Stimulated activated naive CD8-positive, alpha-beta T cell treated with anti-CD3 and anti-CD28 coated beads, Interleukin-15, amount 100 ng/mL, for 72 hours (primary cell): ENCODE measurements at regions not wholly inside any gene's neighbourhood (a gene's known extent, or its start where the extent isn't known, plus 50 kb on each side); places are given as distances from the start of the nearest gene placed in this dataset.

Experiments
- ATAC-seq: fragments of 150-1000 bp; cut with Tn5 transposase; 2 replicates; pipeline ENCODE4 v1.10.0; 2021; ENCODE audit warnings: mild to moderate bottlenecking, moderate library complexity
- DNase-seq, 2 donors: peaks; one replicate each; pipeline ENCODE4 v3.0.0; 2021 to 2022
- H3K27ac Mint-ChIP-seq, 2 donors: one replicate each; pipeline ENCODE4 v1.8.0; 2022; ENCODE audit warnings: mild to moderate bottlenecking in 2 of 2, mixed read lengths in 2 of 2, moderate library complexity in 2 of 2
- H3K27me3 Mint-ChIP-seq: one replicate; pipeline ENCODE4 v1.8.0; 2022; ENCODE audit warnings: mixed read lengths
- H3K4me1 Mint-ChIP-seq: one replicate; pipeline ENCODE4 v1.8.0; 2022; ENCODE audit warnings: mild to moderate bottlenecking, mixed read lengths
- H3K4me3 Mint-ChIP-seq, 2 donors: one replicate each; pipeline ENCODE4 v1.8.0; 2022; ENCODE audit warnings: mild to moderate bottlenecking in 2 of 2, mixed read lengths in 2 of 2, moderate library complexity in 1 of 2
- H3K9me3 Mint-ChIP-seq, 2 donors: one replicate each; pipeline ENCODE4 v1.8.0; 2022; ENCODE audit warnings: mixed read lengths in 2 of 2

DNA sequence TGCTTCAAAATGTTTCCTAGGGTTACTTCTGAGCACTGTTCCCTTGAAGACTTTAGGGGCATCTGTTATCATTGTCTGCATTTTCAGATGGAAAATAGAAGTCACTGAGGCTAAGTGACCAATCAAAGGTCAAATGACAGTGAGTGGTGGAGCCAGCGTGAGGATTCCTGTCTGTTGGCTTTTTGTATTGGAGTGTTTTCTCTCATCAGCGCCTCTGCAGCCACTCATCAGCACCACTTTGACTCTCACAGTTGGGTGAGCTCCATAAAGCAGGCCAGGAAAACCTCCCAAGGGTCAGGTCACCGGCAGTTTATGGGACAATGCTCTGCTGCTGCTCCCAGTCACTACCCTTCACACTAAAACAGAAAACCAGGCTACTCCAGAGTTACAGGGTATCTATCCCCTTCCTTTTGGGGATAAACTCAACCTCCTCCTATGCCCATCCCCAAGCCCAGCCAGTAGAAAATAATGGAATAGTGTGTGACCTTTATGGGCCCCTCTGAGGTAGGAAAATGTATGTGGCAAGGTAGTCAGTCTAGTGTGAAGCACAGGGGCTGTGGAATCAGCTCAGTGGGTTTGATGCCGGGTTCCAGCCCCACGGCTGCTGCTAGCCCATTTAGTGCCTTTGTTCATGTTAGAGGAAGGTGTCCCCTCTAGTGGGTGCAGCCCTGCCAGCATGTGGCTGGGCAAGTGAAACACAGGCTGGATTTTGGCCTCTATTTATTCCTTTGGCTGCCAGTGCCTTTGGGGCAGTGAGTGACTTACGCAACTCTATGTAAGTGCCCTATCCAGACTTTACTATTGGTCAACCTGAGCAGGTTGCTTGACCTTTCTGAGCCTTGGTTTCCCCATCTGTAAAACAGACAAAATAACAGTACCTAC is 133.8 kb upstream of the CPM start:
- Mint-ChIP-seq H3K4me1 (peaks cover 20% of the 10 kb centered on the region), H3K4me3 (no peak overlapping the region), H3K9me3 (no peaks in the 10 kb centered on the region), H3K27me3 (no peaks in the 10 kb centered on the region), H3K27ac (peak overlapping the region in 1 of 2 donors; percentile 83)
- DNase-seq (no peak), ATAC-seq (no peak)

DNA sequence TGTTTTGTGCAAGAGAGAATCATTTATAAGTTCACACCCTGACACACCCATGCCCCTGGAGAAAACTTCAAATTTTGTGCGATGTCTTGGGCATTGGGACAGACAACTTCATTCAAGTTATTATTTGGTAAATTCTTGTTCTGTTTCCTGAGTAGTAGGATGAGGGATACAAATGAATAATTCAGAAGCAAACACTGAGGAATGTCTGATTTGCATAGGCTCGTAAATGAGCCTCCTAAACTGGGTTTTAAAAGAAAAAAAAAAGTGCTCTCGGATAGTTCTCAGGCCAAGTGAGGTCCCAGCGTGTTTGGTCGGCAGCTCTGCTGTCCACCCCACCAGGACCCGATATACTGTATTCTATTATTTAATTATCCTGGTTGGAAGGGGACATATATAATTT is 134.7 kb upstream of the CPM start:
- Mint-ChIP-seq H3K27me3 (peaks cover 2% of the 10 kb centered on the region), H3K4me1 (peaks cover 20% of the 10 kb centered on the region), H3K9me3 (no peaks in the 10 kb centered on the region), H3K4me3 (no peak overlapping the region), H3K27ac (no peak overlapping the region)
- DNase-seq, result no peak
- no peak for ATAC-seq

DNA sequence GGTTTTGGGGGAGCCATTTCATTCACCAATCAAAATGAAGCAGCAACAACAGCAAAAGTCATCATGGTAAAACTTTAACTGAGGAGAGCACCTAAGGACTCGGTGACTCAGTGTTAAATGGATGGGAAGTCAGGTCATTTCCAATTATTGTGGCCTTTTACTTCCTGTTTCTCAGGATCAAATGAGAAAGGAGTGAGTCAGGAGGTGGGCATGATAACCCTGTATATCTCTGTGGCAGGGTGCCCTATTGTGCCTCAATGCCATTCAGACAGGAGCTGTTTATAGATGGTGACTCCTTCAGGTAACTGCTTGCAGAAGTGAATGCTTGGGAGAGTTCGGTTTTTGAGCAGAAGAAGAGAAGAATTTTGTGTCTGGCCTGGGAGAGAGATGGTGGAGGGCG is 135.5 kb upstream of the CPM start:
- Mint-ChIP-seq H3K27me3 (peaks cover 9% of the 10 kb centered on the region), H3K27ac (peak overlapping the region in 1 of 2 donors; percentile 84), H3K4me1 (peaks cover 20% of the 10 kb centered on the region), H3K4me3 (no peak overlapping the region), H3K9me3 (no peaks in the 10 kb centered on the region)
- DNase-seq (no peak), ATAC-seq (peak; percentile 82)

DNA sequence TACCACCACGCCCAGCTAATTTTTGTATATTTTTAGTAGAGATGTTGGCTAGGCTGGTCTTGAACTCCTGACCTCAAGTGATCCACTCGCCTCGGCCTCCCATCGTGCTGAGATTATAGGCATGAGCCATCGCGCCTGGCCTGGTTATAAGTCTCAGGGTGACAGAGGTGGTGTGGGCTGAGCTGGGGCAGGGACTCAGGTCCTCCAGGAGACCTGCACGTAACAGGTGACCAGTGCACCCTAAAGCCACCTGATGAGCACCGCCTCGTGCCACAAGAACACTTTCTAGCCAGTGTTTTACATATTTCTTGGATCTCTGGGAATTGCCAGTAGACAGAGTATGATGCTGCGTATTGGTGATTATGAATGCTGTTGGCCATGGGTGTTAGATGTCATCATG is 136.5 kb upstream of the CPM start:
- H3K27ac Mint-ChIP-seq, result no peak overlapping the region
- ATAC-seq, result no peak
- peaks cover 17% of the 10 kb centered on the region for H3K27me3 Mint-ChIP-seq
- peaks cover 20% of the 10 kb centered on the region for H3K4me1 Mint-ChIP-seq
- DNase-seq, result no peak
- no peak overlapping the region for H3K4me3 Mint-ChIP-seq
- no peaks in the 10 kb centered on the region for H3K9me3 Mint-ChIP-seq

DNA sequence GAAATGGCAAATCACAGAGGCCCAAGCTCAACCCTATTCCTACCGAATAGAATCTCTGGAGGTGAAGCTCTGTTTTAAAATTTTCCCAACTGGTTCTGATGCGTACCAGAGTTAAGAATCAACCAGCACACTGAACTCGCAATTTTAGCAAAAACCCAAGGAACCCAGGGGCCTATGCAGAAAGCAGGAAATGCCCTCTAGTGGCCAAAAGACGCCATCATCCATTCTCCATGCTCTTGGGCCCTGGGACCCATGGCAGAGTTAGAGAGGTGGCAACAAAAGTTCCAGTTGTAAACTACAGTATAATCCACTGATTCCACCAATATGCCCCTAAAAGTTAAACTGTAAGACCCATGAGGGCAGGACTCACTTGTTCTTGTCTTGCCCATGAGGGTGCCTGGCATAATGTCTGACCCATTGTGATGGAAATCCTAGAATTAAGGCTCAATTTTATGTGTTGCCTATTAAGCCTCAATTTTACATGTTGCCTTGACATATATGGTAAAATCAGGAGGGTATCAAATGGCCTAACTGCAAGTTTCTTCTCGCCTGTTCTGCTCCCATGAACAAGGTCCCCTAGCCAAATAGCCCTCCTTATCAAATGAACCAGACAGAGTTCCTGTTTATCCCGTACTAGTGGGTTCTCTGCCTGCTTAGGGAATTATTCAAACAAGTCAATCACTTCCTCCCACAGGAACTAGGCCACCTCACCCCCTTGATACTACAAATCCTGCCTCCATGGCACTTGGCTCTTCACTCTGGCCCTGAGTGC is 137.5 kb upstream of the CPM start:
- ATAC-seq (peak; percentile 86), DNase-seq (peak; percentile 60 to 65)
- H3K27ac Mint-ChIP-seq, result no peak overlapping the region
- H3K4me3 Mint-ChIP-seq, result no peak overlapping the region
- H3K4me1 Mint-ChIP-seq, result peaks cover 15% of the 10 kb centered on the region
- peaks cover 17% of the 10 kb centered on the region for H3K27me3 Mint-ChIP-seq
- no peaks in the 10 kb centered on the region for H3K9me3 Mint-ChIP-seq

DNA sequence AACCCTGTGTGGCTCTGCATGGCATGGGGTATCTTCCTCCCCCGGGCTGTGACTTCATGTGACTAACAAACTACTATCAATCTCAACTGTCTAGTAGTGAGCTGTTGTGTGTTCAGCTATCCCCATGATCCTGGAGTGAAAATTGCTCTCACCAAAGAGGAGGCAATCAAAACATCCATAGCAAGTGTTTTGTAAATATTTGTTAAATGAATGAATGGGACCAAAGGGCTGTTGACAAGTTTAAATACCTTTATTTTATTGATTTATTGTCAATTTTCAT is 138.1 kb upstream of the CPM start:
- Mint-ChIP-seq H3K9me3 (no peaks in the 10 kb centered on the region), H3K4me3 (no peak overlapping the region), H3K4me1 (peaks cover 15% of the 10 kb centered on the region), H3K27me3 (peaks cover 17% of the 10 kb centered on the region), H3K27ac (no peak overlapping the region)
- ATAC-seq (no peak), DNase-seq (no peak)

DNA sequence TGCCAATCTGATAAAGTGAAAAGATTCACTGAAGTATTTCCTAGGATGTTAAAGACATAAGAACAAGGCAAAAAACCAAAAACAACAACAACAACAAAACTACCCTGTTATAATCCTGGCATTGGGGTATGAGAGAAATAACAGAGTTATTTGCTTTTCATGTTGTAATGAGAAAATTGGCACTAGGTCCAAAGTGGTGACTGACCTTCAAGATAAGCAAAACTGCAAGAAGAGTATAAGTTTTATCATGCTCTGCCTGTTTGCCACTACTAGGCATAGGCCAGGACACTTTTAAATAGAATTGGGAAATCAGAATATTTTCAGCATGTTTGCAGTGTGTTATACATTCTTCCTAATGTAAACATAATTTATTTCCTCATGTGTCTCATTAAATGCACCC is 140.1 kb upstream of the CPM start:
- Mint-ChIP-seq H3K9me3 (no peaks in the 10 kb centered on the region), H3K27me3 (peaks cover 31% of the 10 kb centered on the region), H3K4me1 (peaks cover 8% of the 10 kb centered on the region), H3K4me3 (no peak overlapping the region), H3K27ac (no peak overlapping the region)
- DNase-seq (no peak), ATAC-seq (no peak)

DNA sequence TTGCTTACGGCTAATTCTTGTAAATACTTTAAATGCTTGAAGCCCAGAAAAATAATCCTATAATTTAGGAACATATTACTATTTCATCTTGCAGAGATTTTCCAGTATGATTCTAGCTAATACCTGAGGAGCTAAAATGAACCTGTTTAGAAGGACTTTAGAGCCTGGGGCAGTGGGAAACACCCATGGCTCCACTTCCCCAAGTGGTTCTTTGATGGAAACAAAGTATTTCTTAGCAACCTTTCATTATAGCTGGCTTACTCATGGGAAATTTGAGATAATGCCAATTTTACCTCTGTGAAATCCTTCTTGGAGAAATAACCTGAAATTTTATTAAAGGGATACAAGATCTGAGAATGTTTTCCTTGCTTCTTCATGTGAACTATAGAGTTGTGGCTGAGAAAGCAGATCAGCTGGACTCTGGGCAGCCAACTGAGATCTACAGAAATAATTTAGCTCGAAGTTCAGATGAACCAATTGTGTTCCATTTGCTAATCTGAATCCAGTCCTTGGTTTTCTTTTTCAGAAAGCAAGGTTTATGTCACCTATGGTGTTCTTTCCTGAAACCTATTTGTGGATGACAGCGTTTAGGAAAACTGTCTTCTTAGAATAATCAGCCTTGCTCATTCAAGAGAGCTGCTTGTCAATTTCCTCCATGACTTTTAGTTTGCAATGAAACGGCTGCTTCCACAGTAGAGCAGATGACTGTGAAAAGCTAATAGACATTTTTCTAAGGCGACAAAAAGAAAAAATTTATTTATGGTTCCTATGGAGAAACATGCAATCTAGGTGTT is 141.8 kb upstream of the CPM start:
- no peak for DNase-seq
- no peaks in the 10 kb centered on the region for H3K4me1 Mint-ChIP-seq
- no peak for ATAC-seq

DNA sequence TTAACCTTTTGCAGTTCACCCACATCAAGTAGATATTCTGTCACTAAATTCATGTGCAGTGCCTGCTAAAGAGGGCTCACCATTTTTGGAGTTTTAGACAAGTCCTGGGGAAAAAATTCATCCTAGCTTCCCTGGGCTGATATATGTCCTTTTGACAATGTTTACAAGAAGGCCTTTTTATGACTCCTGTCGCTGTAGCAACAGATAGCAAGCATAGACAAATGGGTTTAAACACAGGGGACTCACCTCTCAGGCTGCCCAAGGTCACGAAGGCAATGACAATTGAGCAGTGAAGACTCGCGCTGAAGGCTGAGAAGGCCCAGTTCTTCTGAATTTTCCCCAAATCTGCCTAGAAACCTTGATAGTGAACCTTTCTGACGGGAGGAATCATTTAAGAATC is 150.7 kb upstream of the CPM start:
- no peaks in the 10 kb centered on the region for H3K9me3 Mint-ChIP-seq
- H3K4me3 Mint-ChIP-seq, result no peak overlapping the region
- DNase-seq (no peak), ATAC-seq (no peak)
- peaks cover 20% of the 10 kb centered on the region for H3K27me3 Mint-ChIP-seq
- no peaks in the 10 kb centered on the region for H3K4me1 Mint-ChIP-seq
- H3K27ac Mint-ChIP-seq, result no peak overlapping the region

More for the DNA sequence above, 141.8 kb upstream of the CPM start:
- no peak overlapping the region for H3K4me3 Mint-ChIP-seq
- peaks cover 31% of the 10 kb centered on the region for H3K27me3 Mint-ChIP-seq
- H3K27ac Mint-ChIP-seq, result no peak overlapping the region
- no peaks in the 10 kb centered on the region for H3K9me3 Mint-ChIP-seq

DNA sequence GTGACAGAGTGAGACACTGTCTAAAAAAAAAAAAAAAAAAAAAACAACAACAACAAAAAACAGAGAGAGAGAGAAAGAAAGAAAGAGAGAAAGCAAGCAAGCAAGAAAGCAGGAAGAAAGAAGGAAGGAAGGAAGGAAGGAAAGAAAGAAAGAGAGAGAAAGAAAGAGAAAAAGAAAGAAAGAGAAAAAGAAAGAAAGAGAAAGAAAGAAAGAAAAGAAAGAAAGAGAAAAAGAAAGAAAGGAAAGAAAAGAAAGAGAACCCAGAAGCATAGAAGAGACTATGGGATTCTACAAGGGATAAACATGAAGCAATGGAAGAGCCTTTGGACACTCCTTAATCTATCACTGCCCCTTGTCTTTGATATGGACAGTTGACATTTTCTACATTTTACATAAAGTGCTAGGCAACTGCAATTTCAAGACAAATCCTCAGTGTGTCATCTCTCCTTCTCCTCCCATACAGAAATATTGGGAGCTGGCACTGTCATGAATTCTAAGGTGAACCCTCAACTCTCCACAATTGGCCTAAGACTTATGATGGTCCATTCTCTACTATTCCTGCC is 151.9 kb upstream of the CPM start:
- no peak overlapping the region for H3K27ac Mint-ChIP-seq
- peaks cover 25% of the 10 kb centered on the region for H3K27me3 Mint-ChIP-seq
- H3K4me3 Mint-ChIP-seq, result no peak overlapping the region
- DNase-seq, result no peak
- ATAC-seq, result no peak
- H3K9me3 Mint-ChIP-seq, result no peaks in the 10 kb centered on the region
- no peaks in the 10 kb centered on the region for H3K4me1 Mint-ChIP-seq

DNA sequence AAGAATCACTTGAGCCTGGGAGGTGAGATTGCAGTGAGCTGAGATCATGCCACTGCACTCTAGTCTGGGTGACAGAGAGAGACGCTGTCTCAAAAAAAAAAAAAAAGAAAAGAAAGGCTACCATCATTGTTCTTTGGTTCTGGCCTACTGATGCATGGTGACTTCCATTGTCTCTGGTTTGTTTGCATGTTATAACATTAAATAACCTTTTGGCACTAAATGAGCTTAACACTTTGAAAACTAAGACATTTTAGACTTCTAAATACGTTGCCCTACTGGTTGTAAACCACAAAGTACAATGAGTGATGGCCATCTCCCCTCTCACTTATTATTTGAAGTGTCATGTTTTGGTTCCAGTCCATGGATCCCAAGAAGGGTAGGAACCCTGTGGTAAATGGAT is 152.9 kb upstream of the CPM start:
- ATAC-seq, result no peak
- no peak for DNase-seq
- peaks cover 35% of the 10 kb centered on the region for H3K27me3 Mint-ChIP-seq
- no peak overlapping the region for H3K27ac Mint-ChIP-seq
- H3K4me1 Mint-ChIP-seq, result no peaks in the 10 kb centered on the region
- H3K9me3 Mint-ChIP-seq, result no peaks in the 10 kb centered on the region
- H3K4me3 Mint-ChIP-seq, result no peak overlapping the region

DNA sequence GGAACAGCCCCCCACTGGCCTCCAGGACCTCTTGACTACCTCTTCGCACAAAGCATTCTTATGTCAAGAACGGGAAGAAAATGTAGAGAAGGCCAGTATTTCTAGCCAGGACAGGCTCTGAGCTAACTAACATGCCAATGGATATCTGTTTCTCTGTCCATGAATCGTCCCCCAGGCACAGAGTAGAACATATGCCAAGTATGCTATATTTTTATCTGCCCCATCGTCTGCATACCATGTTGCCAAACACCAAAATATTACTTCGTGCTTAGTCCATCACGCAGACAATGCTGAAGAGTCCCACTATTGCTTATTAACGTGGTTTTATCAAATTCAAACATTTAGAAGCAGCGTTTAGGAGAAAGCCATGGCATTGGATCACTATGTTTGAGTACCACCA is 151.4 kb upstream of the CPSF6 start:
- no peaks in the 10 kb centered on the region for H3K9me3 Mint-ChIP-seq

DNA sequence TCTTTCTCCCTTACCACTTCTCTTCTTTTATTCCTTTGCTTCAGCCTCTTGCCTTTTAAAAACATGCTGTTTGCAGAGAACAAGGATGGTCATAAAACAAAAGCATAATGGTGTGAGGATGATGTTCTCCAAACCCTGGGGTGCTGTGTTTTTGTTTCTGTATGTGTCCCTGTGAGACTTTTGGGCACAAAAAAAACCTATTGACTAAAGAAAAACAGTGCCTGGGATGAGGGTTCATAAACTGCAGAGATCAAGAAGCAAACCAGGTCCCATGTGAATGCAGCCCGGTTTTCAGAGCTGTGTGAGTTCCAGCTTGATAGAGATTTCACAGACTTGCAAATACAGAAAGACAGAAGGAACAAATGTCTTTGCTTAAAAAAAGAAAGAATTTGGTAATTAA is 148.6 kb upstream of the CPSF6 start:
- ATAC-seq (no peak), DNase-seq (no peak)
- H3K27ac Mint-ChIP-seq, result no peak overlapping the region
- H3K27me3 Mint-ChIP-seq, result peaks cover 32% of the 10 kb centered on the region
- H3K9me3 Mint-ChIP-seq, result no peaks in the 10 kb centered on the region
- no peak overlapping the region for H3K4me3 Mint-ChIP-seq
- no peaks in the 10 kb centered on the region for H3K4me1 Mint-ChIP-seq

More for the DNA sequence above, 151.4 kb upstream of the CPSF6 start:
- Mint-ChIP-seq H3K4me3 (no peak overlapping the region), H3K4me1 (no peaks in the 10 kb centered on the region), H3K27ac (no peak overlapping the region), H3K27me3 (peaks cover 40% of the 10 kb centered on the region)
- DNase-seq (no peak), ATAC-seq (no peak)

DNA sequence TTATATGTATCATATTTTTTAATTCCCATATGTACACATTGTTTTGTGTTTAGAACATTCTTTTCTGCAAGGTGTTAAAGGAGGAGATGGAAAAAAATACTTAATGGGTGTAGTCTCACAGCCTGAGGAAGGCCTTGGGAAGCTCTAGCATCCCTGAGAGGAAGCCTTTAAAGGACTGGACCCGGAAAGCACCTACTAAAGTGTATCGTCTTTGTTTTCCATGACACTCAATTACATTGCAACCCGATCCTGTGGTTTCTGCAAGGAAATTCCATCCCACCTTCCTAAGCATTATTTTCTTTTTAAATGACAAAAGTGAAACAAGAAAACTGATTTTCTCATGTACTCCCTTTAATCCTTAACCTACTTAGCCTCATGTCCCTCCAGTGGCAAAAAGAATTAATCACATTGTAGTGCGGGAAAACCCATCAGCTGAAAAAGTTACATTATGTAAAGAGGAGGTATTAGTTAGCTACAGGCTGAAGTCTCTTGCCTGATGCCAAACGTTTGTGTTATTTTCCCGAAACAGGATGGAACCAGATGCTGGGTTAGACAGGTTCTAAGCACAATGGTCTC is 147.8 kb upstream of the CPSF6 start:
- Mint-ChIP-seq H3K27me3 (peaks cover 32% of the 10 kb centered on the region), H3K4me1 (no peaks in the 10 kb centered on the region), H3K4me3 (no peak overlapping the region), H3K9me3 (no peaks in the 10 kb centered on the region), H3K27ac (no peak overlapping the region)
- ATAC-seq (no peak), DNase-seq (no peak)

DNA sequence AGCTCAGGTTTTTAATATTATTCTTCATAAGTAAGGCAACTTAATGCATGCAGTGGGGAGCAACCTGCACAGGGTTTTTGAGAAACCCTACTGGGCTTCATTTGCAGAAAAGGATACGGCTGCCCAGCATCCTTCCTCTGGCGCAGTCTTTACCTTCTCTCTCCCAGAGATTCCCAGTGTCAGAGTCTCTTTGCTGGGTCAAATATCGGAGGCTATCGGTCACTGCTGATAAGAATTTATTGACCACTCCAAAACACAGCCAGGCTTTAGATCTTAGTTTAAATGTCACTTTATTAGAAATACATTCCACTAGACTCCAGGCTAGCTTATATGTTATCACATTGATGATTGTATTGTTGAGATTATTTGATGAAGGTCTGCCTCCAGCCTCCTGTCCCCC is 147.2 kb upstream of the CPSF6 start:
- H3K9me3 Mint-ChIP-seq, result no peaks in the 10 kb centered on the region
- H3K4me1 Mint-ChIP-seq, result no peaks in the 10 kb centered on the region
- H3K4me3 Mint-ChIP-seq, result no peak overlapping the region
- ATAC-seq (no peak), DNase-seq (no peak)
- no peak overlapping the region for H3K27ac Mint-ChIP-seq
- H3K27me3 Mint-ChIP-seq, result peaks cover 31% of the 10 kb centered on the region
